ENCODE measurements at regions not wholly inside any gene's neighbourhood (a gene's known extent, or its start where the extent isn't known, plus 50 kb on each side); places are given as distances from the start of the nearest gene placed in this dataset.

DNA sequence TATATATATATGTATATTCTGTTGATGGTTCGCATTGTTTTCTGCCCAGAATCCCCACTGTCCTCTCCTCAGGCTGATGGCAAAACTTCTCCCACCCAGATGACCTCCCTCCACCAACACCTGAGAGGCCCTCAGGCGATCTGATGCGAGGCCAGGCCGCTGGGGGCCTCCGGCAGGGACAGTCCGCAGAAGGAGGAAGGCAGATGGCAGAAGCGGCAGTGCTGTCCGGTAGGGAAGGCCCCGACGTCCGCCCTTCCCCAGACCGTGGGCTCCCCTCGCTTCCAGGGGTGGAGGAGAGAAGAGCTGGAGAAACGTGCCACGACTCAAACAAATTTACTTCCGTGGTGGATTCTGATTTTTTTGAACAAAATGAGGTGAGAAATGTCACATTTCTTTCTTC, 178.3 kb upstream of the RGS6 start:
- Histone ChIP-seq H3K27me3 (ENCODE audit: low read length) (no peaks in the 10 kb centered on the region), H3K79me2 (ENCODE audit: insufficient read depth, low read length) (no peaks in the 10 kb centered on the region), H3K9me3 (ENCODE audit: insufficient read depth, low read length) (no peaks in the 10 kb centered on the region), H3K9ac (ENCODE audit: low read length) (no peak overlapping the region), H3F3A (ENCODE audit: insufficient read depth) (no peaks in the 10 kb centered on the region), H2AFZ (ENCODE audit: low read depth, low read length, severe bottlenecking) (no peak overlapping the region), H3K27ac (ENCODE audit: low read depth, low read length) (no peak overlapping the region), H3K9me2 (replicated peaks; ENCODE audit: insufficient read depth, low read length) (no peaks in the 10 kb centered on the region), H4K20me1 (ENCODE audit: low read depth, low read length) (no peaks in the 10 kb centered on the region), H3K4me3 (ENCODE audit: insufficient read depth, low read length, poor library complexity, severe bottlenecking) (no peak overlapping the region), H3K4me2 (ENCODE audit: low read depth, low read length, poor library complexity, severe bottlenecking) (no peak overlapping the region), H3K36me3 (ENCODE audit: low read length) (no peaks in the 10 kb centered on the region)
- TF ChIP-seq, protein P1, sequence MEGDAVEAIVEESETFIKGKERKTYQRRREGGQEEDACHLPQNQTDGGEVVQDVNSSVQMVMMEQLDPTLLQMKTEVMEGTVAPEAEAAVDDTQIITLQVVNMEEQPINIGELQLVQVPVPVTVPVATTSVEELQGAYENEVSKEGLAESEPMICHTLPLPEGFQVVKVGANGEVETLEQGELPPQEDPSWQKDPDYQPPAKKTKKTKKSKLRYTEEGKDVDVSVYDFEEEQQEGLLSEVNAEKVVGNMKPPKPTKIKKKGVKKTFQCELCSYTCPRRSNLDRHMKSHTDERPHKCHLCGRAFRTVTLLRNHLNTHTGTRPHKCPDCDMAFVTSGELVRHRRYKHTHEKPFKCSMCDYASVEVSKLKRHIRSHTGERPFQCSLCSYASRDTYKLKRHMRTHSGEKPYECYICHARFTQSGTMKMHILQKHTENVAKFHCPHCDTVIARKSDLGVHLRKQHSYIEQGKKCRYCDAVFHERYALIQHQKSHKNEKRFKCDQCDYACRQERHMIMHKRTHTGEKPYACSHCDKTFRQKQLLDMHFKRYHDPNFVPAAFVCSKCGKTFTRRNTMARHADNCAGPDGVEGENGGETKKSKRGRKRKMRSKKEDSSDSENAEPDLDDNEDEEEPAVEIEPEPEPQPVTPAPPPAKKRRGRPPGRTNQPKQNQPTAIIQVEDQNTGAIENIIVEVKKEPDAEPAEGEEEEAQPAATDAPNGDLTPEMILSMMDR (IDR thresholded peaks at IDR 0.05; ENCODE audit: insufficient read depth, low read length, poor library complexity, severe bottlenecking): no peak
- no peak for TF ChIP-seq EZH2phosphoT487 (conservative IDR thresholded peaks at IDR 0.05; ENCODE audit: low read length)

DNA sequence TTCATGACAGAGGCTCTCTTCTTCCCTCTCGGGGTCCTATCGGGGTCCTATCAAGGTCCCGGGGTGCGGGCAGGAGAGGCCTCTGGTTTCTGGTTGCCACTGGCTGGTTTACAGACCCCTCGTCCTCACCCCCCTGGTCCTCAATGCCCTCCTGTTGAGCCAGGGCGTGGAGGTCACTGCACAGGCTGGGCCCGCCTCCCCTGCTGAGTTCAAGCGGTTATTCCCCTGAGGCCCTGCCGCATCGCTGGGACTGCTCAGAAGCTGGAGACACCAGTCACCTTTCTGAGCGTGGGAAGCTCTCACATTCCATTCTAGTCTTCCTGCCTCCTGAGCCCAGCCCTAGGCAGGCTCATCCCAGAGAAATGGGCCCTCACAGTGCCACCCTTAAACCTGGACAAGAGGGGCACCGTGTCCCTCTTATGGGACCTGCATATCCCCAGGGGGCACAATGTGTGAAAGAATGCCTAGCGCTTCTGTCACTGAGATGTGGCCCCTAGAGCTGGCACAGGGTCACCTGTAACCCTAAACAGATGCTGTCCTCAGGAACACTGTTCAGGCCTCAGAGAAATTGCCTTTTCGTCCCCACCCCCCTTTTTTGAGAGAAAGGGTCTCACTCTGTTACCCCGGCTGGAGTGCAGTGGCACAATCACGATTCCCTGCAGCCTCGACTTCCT, 177.7 kb upstream of the RGS6 start:
- no peaks in the 10 kb centered on the region for H3F3A ChIP-seq (ENCODE audit: insufficient read depth)
- no peak overlapping the region for H3K4me2 ChIP-seq (ENCODE audit: low read depth, low read length, poor library complexity, severe bottlenecking)
- H3K79me2 ChIP-seq (ENCODE audit: insufficient read depth, low read length): no peaks in the 10 kb centered on the region
- no peaks in the 10 kb centered on the region for H3K9me3 ChIP-seq (ENCODE audit: insufficient read depth, low read length)
- H3K36me3 ChIP-seq (ENCODE audit: low read length): no peaks in the 10 kb centered on the region
- no peak overlapping the region for H3K27ac ChIP-seq (ENCODE audit: low read depth, low read length)
- H3K27me3 ChIP-seq (ENCODE audit: low read length): no peaks in the 10 kb centered on the region
- no peak for TF ChIP-seq EZH2phosphoT487 (conservative IDR thresholded peaks at IDR 0.05; ENCODE audit: low read length)
- TF ChIP-seq, protein P1 (IDR thresholded peaks at IDR 0.05; ENCODE audit: insufficient read depth, low read length, poor library complexity, severe bottlenecking): no peak
- no peak overlapping the region for H3K9ac ChIP-seq (ENCODE audit: low read length)
- no peak overlapping the region for H3K4me3 ChIP-seq (ENCODE audit: insufficient read depth, low read length, poor library complexity, severe bottlenecking)
- no peaks in the 10 kb centered on the region for H4K20me1 ChIP-seq (ENCODE audit: low read depth, low read length)
- H2AFZ ChIP-seq (ENCODE audit: low read depth, low read length, severe bottlenecking): peak overlapping the region; percentile 13
- H3K9me2 ChIP-seq (replicated peaks; ENCODE audit: insufficient read depth, low read length): no peaks in the 10 kb centered on the region

GRCh38 chr14:71758229-71758951, 173.8 kb upstream of the RGS6 start:
- Histone ChIP-seq H3K9ac (ENCODE audit: low read length) (no peak overlapping the region), H3K79me2 (ENCODE audit: insufficient read depth, low read length) (no peaks in the 10 kb centered on the region), H3K27ac (ENCODE audit: low read depth, low read length) (no peak overlapping the region), H3K27me3 (ENCODE audit: low read length) (no peaks in the 10 kb centered on the region), H3K4me3 (ENCODE audit: insufficient read depth, low read length, poor library complexity, severe bottlenecking) (no peak overlapping the region), H3K36me3 (ENCODE audit: low read length) (no peaks in the 10 kb centered on the region), H4K20me1 (ENCODE audit: low read depth, low read length) (no peaks in the 10 kb centered on the region), H2AFZ (ENCODE audit: low read depth, low read length, severe bottlenecking) (peak overlapping the region; percentile 11), H3F3A (ENCODE audit: insufficient read depth) (no peaks in the 10 kb centered on the region), H3K9me3 (ENCODE audit: insufficient read depth, low read length) (no peaks in the 10 kb centered on the region), H3K9me2 (replicated peaks; ENCODE audit: insufficient read depth, low read length) (no peaks in the 10 kb centered on the region), H3K4me2 (ENCODE audit: low read depth, low read length, poor library complexity, severe bottlenecking) (no peak overlapping the region)
- TF ChIP-seq, protein P1 (IDR thresholded peaks at IDR 0.05; ENCODE audit: insufficient read depth, low read length, poor library complexity, severe bottlenecking): no peak
- no peak for TF ChIP-seq EZH2phosphoT487 (conservative IDR thresholded peaks at IDR 0.05; ENCODE audit: low read length)

Measured in SU-DHL-6 (cell line).